Natural killer cell (primary cell): ENCODE measurements at regions not wholly inside any gene's neighbourhood (a gene's known extent, or its start where the extent isn't known, plus 50 kb on each side); places are given as distances from the start of the nearest gene placed in this dataset.

Experiments
- ATAC-seq, 3 donors: fragments of 150-1000 bp in 2 of 3; fragments of 200-7000 bp in 1 of 3; cut with Tn5 transposase; 1 replicate in 1 of 3; 2 replicates in 2 of 3; pipeline ENCODE4 v1.10.0; 2021; ENCODE audit warnings: mild to moderate bottlenecking in 2 of 3, moderate library complexity in 2 of 3
- DNase-seq, 2 donors: peaks; one replicate each; pipeline versions ENCODE4 v3.0.0 to v3.0.0-alpha.2; 2013 to 2021; ENCODE audit warnings: mixed read lengths in 1 of 2
- H3K27ac ChIP-seq: one replicate; pipeline ENCODE4 v1.5.1; 2013; ENCODE audit warnings: mild to moderate bottlenecking, low read length
- H3K27me3 ChIP-seq: one replicate; pipeline ENCODE4 v1.6.1; 2013; ENCODE audit warnings: low read length; ENCODE audit not compliant: control insufficient read depth, insufficient read depth
- H3K36me3 ChIP-seq: one replicate; pipeline ENCODE4 v1.6.1; 2013; ENCODE audit warnings: low read length; ENCODE audit not compliant: control insufficient read depth, insufficient read depth
- H3K4me1 ChIP-seq: one replicate; pipeline ENCODE4 v1.6.1; 2013; ENCODE audit warnings: low read length; ENCODE audit not compliant: control insufficient read depth, insufficient read depth
- H3K4me3 ChIP-seq: one replicate; pipeline ENCODE4 v1.5.1; 2013; ENCODE audit warnings: low read length
- H3K9me3 ChIP-seq: one replicate; pipeline ENCODE4 v1.6.1; 2013; ENCODE audit warnings: low read length; ENCODE audit not compliant: control insufficient read depth, insufficient read depth
- H3K27ac Mint-ChIP-seq, 2 donors: one replicate each; pipeline ENCODE4 v1.8.0; 2022; ENCODE audit warnings: mild to moderate bottlenecking in 2 of 2, mixed read lengths in 2 of 2, moderate library complexity in 1 of 2
- H3K27me3 Mint-ChIP-seq, 2 donors: one replicate each; pipeline ENCODE4 v1.8.0; 2022; ENCODE audit warnings: low read depth in 2 of 2, mixed read lengths in 2 of 2
- H3K36me3 Mint-ChIP-seq: one replicate; pipeline ENCODE4 v1.8.0; 2022; ENCODE audit warnings: mixed read lengths
- H3K4me1 Mint-ChIP-seq, 2 donors: one replicate each; pipeline ENCODE4 v1.8.0; 2022; ENCODE audit warnings: mixed read lengths in 2 of 2
- H3K4me3 Mint-ChIP-seq: one replicate; pipeline ENCODE4 v1.8.0; 2022; ENCODE audit warnings: mild to moderate bottlenecking, moderate library complexity, mixed read lengths
- H3K9me3 Mint-ChIP-seq, 2 donors: one replicate each; pipeline ENCODE4 v1.8.0; 2022; ENCODE audit warnings: mixed read lengths in 2 of 2
- CTCF ChIP-seq: fragments of 200-600 bp; IDR thresholded peaks from one replicate; pipeline ENCODE4 v1.8.0; 2022; ENCODE audit warnings: antibody characterized with exemption
- WGBS: methylation state at CpG from one replicate; pipeline ENCODE4 v1.1.7; 2013; ENCODE audit warnings: missing lambda C conversion rate; ENCODE audit not compliant: insufficient coverage; 5-methylcytosine and 5-hydroxymethylcytosine counted together
- intact Hi-C: fragments of 100-400 bp; cut with micrococcal nuclease; formaldehyde crosslinking; loops from one replicate; pipeline ENCODE4 v1.14.2; 2022

GRCh38 chr7:26506196-26506595 lies 214.5 kb downstream of the SNX10 start:
- H3K9me3 Mint-ChIP-seq: no peaks in the 10 kb centered on the region
- Histone ChIP-seq H3K4me3 (no peak overlapping the region), H3K9me3 (no peaks in the 10 kb centered on the region), H3K27me3 (no peaks in the 10 kb centered on the region), H3K36me3 (no peaks in the 10 kb centered on the region), H3K4me1 (no peaks in the 10 kb centered on the region), H3K27ac (no peak overlapping the region)
- intact Hi-C loops: no loop called here
- no peak overlapping the region for H3K4me3 Mint-ChIP-seq
- H3K27me3 Mint-ChIP-seq: peaks cover 7 to 42% of the 10 kb centered on the region in 2 donors
- no peaks in the 10 kb centered on the region for H3K4me1 Mint-ChIP-seq
- H3K27ac Mint-ChIP-seq: no peak overlapping the region
- DNase-seq: no peak
- H3K36me3 Mint-ChIP-seq: no peaks in the 10 kb centered on the region
- ATAC-seq: no peak
- no peak for TF ChIP-seq CTCF
- WGBS: 89% methylated on average over 7 of the region's 7 CpGs

GRCh38 chr7:26507108-26507987 lies 215.7 kb downstream of the SNX10 start:
- 92% methylated on average over 9 of the region's 10 CpGs for WGBS

GRCh38 chr7:26508481-26508880 lies 216.8 kb downstream of the SNX10 start:
- no peaks in the 10 kb centered on the region for H3K36me3 Mint-ChIP-seq
- Histone ChIP-seq H3K9me3 (no peaks in the 10 kb centered on the region), H3K4me3 (no peak overlapping the region), H3K27ac (no peak overlapping the region), H3K27me3 (no peaks in the 10 kb centered on the region), H3K36me3 (no peaks in the 10 kb centered on the region), H3K4me1 (no peaks in the 10 kb centered on the region)
- H3K27me3 Mint-ChIP-seq: peaks cover 10 to 31% of the 10 kb centered on the region in 2 donors
- no peak overlapping the region for H3K27ac Mint-ChIP-seq
- intact Hi-C loops: no loop called here
- H3K9me3 Mint-ChIP-seq: no peaks in the 10 kb centered on the region
- DNase-seq (no peak), ATAC-seq (no peak)
- no peak for TF ChIP-seq CTCF
- 86% methylated on average over 8 of the region's 8 CpGs for WGBS
- H3K4me3 Mint-ChIP-seq: no peak overlapping the region
- H3K4me1 Mint-ChIP-seq: no peaks in the 10 kb centered on the region

More at GRCh38 chr7:26507108-26507987, 215.7 kb downstream of the SNX10 start:
- ATAC-seq (no peak), DNase-seq (no peak)
- Mint-ChIP-seq H3K36me3 (no peaks in the 10 kb centered on the region), H3K9me3 (no peaks in the 10 kb centered on the region), H3K27me3 (peaks cover 7 to 42% of the 10 kb centered on the region in 2 donors), H3K4me1 (no peaks in the 10 kb centered on the region), H3K4me3 (no peak overlapping the region), H3K27ac (no peak overlapping the region)
- no peak overlapping the region for H3K27ac ChIP-seq
- intact Hi-C loops: no loop called here
- no peaks in the 10 kb centered on the region for H3K9me3 ChIP-seq
- H3K4me3 ChIP-seq: no peak overlapping the region
- no peaks in the 10 kb centered on the region for H3K4me1 ChIP-seq
- no peaks in the 10 kb centered on the region for H3K27me3 ChIP-seq
- TF ChIP-seq CTCF: no peak
- H3K36me3 ChIP-seq: no peaks in the 10 kb centered on the region

- H3K27me3 ChIP-seq: no peaks in the 10 kb centered on the region
- WGBS: 85% methylated on average over 5 of the region's 5 CpGs
- no peaks in the 10 kb centered on the region for H3K9me3 Mint-ChIP-seq
- no peaks in the 10 kb centered on the region for H3K36me3 ChIP-seq
- no peak for TF ChIP-seq CTCF
- H3K9me3 ChIP-seq: no peaks in the 10 kb centered on the region
- H3K4me1 Mint-ChIP-seq: no peaks in the 10 kb centered on the region
- intact Hi-C loops: no loop called here
- H3K4me3 ChIP-seq: no peak overlapping the region
- H3K27me3 Mint-ChIP-seq: peaks cover 6 to 26% of the 10 kb centered on the region in 2 donors
- H3K27ac ChIP-seq: no peak overlapping the region
- ATAC-seq (no peak), DNase-seq (no peak)
- H3K27ac Mint-ChIP-seq: no peak overlapping the region
- no peak overlapping the region for H3K4me3 Mint-ChIP-seq
- H3K4me1 ChIP-seq: no peaks in the 10 kb centered on the region
- H3K36me3 Mint-ChIP-seq: no peaks in the 10 kb centered on the region
Measured at GRCh38 chr7:26508917-26509316, 217.3 kb downstream of the SNX10 start.
